ENCODE measurements at regions not wholly inside any gene's neighbourhood (a gene's known extent, or its start where the extent isn't known, plus 50 kb on each side); places are given as distances from the start of the nearest gene placed in this dataset.
"Not testable (repeated sequence)": the region's sequence is repeated elsewhere in the genome, so short reads cannot be mapped to it uniquely, and the experiment has no call there.

DNA sequence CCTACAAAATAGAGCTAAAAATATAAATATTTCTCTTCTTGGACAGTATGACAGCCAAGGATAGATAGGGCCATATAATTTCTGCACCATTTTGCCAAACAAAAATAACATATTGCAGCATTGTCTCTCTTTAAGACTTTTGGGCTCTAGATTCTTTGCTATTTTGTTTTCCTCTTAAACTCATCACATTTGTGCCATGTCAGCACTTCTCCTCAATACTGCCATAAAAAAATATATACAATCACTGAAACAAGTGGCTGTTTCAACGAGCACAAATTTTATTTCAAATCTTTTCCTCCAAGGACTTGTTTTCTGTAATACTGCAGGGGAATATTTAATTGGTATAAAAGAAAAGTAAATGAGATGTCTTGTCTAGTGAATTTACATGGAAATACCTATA lies 1570.0 kb upstream of the NUDT12 start:
- peaks cover 13 to 71% (median 16%) of the 10 kb centered on the region in 6 donors for H3K9me3 Mint-ChIP-seq
- H3K27me3 Mint-ChIP-seq (ENCODE audit: low read depth in 3 of 3), result peaks cover 0 to 3% (median 0%) of the 10 kb centered on the region in 3 donors
- H3K36me3 Mint-ChIP-seq, result no peaks in the 10 kb centered on the region
- H3K4me3 Mint-ChIP-seq, result no peak overlapping the region
- no peak overlapping the region for H3K27ac Mint-ChIP-seq
- no peak for DNase-seq
- H3K4me1 Mint-ChIP-seq, result no peaks in the 10 kb centered on the region

DNA sequence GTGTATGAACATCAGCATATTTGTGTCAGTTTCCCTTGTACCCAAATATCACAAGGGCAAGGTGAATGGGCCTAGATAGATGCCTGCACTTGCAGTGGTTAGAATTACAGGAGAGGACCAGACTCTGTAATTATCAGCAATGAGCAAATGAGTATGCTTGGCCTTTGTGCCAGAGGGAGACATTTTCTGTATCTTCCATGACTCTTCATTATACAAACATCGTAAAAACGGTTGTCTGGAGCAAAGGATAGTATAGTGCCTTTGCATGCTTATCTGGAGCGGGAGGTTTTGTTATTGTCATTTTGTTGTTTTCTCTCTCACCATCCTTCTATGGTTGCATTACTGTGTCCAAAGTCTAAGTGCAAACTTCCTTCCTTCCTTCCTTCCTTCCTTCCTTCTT lies 1568.5 kb upstream of the NUDT12 start:
- Mint-ChIP-seq H3K27me3 (ENCODE audit: low read depth in 3 of 3) (peaks cover 0 to 3% (median 0%) of the 10 kb centered on the region in 3 donors), H3K9me3 (peaks cover 8 to 73% (median 11%) of the 10 kb centered on the region in 6 donors), H3K27ac (no peak overlapping the region), H3K36me3 (no peaks in the 10 kb centered on the region), H3K4me1 (no peaks in the 10 kb centered on the region), H3K4me3 (no peak overlapping the region)
- no peak for DNase-seq

- Mint-ChIP-seq H3K9me3 (peaks cover 3 to 26% (median 12%) of the 10 kb centered on the region in 6 donors), H3K27ac (no peak overlapping the region), H3K4me3 (no peak overlapping the region), H3K4me1 (no peaks in the 10 kb centered on the region), H3K27me3 (ENCODE audit: low read depth in 3 of 3) (no peaks in the 10 kb centered on the region), H3K36me3 (peaks cover 0 to 4% (median 0%) of the 10 kb centered on the region in 3 donors)
- no peak for DNase-seq
These were observed 1539.0 kb upstream of the NUDT12 start for GRCh38 chr5:105101577-105101976.

DNA sequence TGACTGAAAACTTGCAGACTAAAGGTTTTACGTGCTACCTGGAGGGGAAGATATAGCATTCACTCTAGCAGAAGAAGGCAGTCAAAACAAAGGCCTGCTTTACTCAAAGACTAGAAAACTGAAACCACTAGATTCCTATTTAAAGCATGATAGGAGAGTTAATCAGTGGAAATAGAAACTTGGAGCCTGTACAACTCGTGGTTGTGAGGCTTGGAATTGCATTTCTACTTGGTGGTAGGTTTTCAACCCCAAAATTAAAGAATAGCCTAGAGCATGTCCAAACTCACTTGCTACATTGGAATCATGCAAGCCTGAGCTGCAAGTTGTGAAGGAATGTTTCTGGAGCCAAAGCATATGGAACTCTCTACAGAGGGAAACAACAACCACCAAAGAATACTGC lies 1526.4 kb upstream of the NUDT12 start:
- peaks cover 0 to 3% (median 0%) of the 10 kb centered on the region in 3 donors for H3K36me3 Mint-ChIP-seq
- H3K27ac Mint-ChIP-seq, result no peak overlapping the region
- H3K4me3 Mint-ChIP-seq, result no peak overlapping the region
- no peaks in the 10 kb centered on the region for H3K4me1 Mint-ChIP-seq
- H3K9me3 Mint-ChIP-seq, result peaks cover 8 to 42% (median 21%) of the 10 kb centered on the region in 6 donors
- DNase-seq, result no peak
- H3K27me3 Mint-ChIP-seq (ENCODE audit: low read depth in 3 of 3), result peaks cover 0 to 6% (median 4%) of the 10 kb centered on the region in 3 donors

- H3K4me3 Mint-ChIP-seq, result no peak overlapping the region
- no peak for DNase-seq
- H3K27ac Mint-ChIP-seq, result no peak overlapping the region
- H3K9me3 Mint-ChIP-seq, result peaks cover 3 to 35% (median 18%) of the 10 kb centered on the region in 6 donors
- peaks cover 0 to 3% (median 0%) of the 10 kb centered on the region in 3 donors for H3K36me3 Mint-ChIP-seq
- H3K27me3 Mint-ChIP-seq (ENCODE audit: low read depth in 3 of 3), result peaks cover 0 to 4% (median 4%) of the 10 kb centered on the region in 3 donors
- no peaks in the 10 kb centered on the region for H3K4me1 Mint-ChIP-seq
These were observed 1525.5 kb upstream of the NUDT12 start for GRCh38 chr5:105088102-105088501.

- peaks cover 0 to 9% (median 0%) of the 10 kb centered on the region in 3 donors for H3K27me3 Mint-ChIP-seq (ENCODE audit: low read depth in 3 of 3)
- no peak for DNase-seq
- H3K4me1 Mint-ChIP-seq, result no peaks in the 10 kb centered on the region
- no peaks in the 10 kb centered on the region for H3K36me3 Mint-ChIP-seq
- no peak overlapping the region for H3K4me3 Mint-ChIP-seq
- no peak overlapping the region for H3K27ac Mint-ChIP-seq
- H3K9me3 Mint-ChIP-seq, result peaks cover 9 to 36% (median 17%) of the 10 kb centered on the region in 6 donors
These were observed 1495.3 kb upstream of the NUDT12 start for GRCh38 chr5:105057893-105058292.

- DNase-seq, result no peak
- Mint-ChIP-seq H3K36me3 (no peaks in the 10 kb centered on the region), H3K9me3 (peaks cover 15 to 42% (median 21%) of the 10 kb centered on the region in 6 donors), H3K27ac (no peak overlapping the region), H3K27me3 (ENCODE audit: low read depth in 3 of 3) (peaks cover 0 to 9% (median 0%) of the 10 kb centered on the region in 3 donors), H3K4me1 (no peaks in the 10 kb centered on the region), H3K4me3 (no peak overlapping the region)
These were observed 1494.4 kb upstream of the NUDT12 start for GRCh38 chr5:105057001-105057436.

DNA sequence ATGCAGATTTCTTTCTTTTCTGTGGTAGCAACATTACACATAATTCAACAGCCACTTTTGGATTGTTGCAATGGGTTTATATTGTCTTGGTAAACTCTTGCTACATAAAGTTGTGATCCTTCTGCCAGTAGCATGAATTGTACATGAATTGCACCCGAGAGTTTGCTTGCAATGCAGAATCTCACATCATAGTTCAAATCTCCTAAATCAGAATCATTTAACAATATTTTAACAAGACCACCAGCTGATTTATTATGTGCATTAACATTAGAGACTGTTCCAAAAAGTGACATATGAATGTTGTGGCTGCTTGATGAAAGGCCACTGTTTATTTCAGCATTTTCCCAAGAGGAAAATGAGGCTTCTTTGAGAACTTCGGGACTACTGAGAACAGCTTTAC lies 1491.8 kb upstream of the NUDT12 start:
- no peaks in the 10 kb centered on the region for H3K36me3 Mint-ChIP-seq
- no peak for DNase-seq
- H3K27me3 Mint-ChIP-seq (ENCODE audit: low read depth in 3 of 3), result peaks cover 0 to 8% (median 0%) of the 10 kb centered on the region in 3 donors
- H3K4me3 Mint-ChIP-seq, result no peak overlapping the region
- no peak overlapping the region for H3K27ac Mint-ChIP-seq
- no peaks in the 10 kb centered on the region for H3K4me1 Mint-ChIP-seq
- peaks cover 17 to 54% (median 33%) of the 10 kb centered on the region in 6 donors for H3K9me3 Mint-ChIP-seq

DNA sequence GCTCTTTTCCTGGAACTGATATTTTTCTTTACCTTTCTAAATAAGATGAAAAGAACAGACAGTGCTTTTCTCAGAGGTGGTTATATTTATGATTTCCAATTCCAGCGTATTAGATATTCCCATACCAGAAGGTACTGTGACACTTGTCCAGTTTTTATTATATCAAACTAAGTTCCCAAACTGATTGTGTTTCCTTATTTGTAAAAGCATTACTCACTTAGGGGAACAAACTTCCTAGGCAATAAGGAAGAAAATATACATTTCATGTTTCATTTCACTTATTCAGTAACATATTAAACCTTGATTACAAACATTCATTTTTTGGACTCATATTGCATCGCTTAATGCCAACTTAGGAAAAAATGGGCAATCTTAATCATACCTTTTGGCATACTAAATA lies 1480.0 kb upstream of the NUDT12 start:
- H3K4me1 Mint-ChIP-seq, result no peaks in the 10 kb centered on the region
- no peaks in the 10 kb centered on the region for H3K27me3 Mint-ChIP-seq (ENCODE audit: low read depth in 3 of 3)
- H3K27ac Mint-ChIP-seq, result no peak overlapping the region
- no peak overlapping the region for H3K4me3 Mint-ChIP-seq
- no peaks in the 10 kb centered on the region for H3K36me3 Mint-ChIP-seq
- peaks cover 11 to 25% (median 16%) of the 10 kb centered on the region in 6 donors for H3K9me3 Mint-ChIP-seq
- DNase-seq, result no peak

DNA sequence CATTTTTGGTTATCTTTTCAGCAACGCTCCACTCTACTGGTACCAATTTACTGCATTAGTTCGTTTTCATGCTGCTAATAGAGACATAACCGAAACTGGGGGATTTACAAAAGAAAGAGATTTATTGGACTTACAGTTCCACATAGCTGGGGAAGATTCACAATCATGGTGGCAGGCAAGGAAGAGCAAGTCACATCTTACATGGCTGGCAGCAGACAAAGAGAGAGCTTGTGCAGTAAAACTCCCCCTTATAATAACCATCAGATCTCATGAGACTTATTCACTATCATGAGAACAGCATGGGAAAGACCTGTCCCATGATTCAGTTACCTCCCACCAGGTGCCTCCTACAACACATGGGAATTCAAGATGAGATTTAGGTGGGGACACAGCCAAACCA lies 1474.2 kb upstream of the NUDT12 start:
- not testable (repeated sequence) for H3K27ac Mint-ChIP-seq; H3K36me3 Mint-ChIP-seq; H3K4me1 Mint-ChIP-seq; DNase-seq; H3K4me3 Mint-ChIP-seq; H3K27me3 Mint-ChIP-seq (ENCODE audit: low read depth in 3 of 3)
- H3K9me3 Mint-ChIP-seq, result peaks cover 14 to 50% (median 25%) of the 10 kb centered on the region in 6 donors

DNA sequence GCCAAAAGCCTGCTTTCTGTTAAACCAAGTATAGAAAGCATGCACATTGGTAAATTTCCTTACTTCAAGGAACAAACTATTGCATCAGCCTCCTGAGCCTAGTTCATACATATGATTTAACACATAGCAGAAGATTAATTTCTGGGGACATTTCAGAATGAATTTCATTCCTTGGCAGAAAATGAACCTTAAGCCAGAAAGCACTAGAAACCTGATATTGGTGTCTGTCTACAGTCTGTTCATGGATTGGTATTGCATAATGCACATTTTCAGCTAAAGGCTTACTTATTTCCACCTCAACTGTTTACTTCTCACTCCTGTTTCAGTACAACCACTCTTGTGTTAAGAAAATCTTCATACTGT lies 1471.8 kb upstream of the NUDT12 start:
- Mint-ChIP-seq H3K27ac (no peak overlapping the region), H3K36me3 (no peaks in the 10 kb centered on the region), H3K4me1 (no peaks in the 10 kb centered on the region), H3K9me3 (peaks cover 11 to 42% (median 24%) of the 10 kb centered on the region in 6 donors), H3K4me3 (no peak overlapping the region), H3K27me3 (ENCODE audit: low read depth in 3 of 3) (peaks cover 0 to 3% (median 2%) of the 10 kb centered on the region in 3 donors)
- DNase-seq, result no peak

DNA sequence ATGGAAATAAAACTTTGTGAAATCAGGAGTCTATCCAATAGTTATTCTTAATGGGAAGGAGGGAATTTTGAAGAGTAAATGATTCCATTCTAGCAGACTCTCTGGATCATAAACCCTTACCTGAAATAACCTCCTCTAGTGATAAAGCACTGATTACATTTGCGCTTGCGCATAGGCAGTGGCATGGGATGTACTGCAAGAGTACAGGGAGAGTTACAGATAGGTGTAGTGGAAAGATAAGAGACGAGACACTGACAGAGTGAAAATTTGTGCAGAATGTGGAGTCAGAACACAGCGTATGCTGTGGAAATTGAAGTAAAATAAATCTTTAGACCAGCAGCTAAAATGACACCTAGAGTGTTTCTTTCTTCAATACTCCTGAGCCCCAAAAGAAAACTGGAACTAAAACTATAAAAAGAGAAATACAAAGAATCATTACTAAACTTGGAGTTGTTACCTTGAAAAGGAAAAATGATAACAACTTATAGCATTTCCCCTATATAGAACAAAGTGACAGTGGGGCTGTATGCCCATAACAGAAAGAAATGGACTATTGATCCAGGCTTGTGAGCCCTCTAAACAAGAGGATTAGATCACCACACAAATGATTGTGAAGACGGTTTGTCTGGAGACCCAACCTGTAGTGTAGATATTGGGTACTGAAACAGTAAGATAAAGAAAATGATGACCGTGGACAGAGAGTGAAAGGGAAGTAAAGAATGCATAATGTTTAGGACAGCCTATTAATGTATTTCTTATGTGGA lies 1471.2 kb upstream of the NUDT12 start:
- H3K36me3 Mint-ChIP-seq, result no peaks in the 10 kb centered on the region
- no peaks in the 10 kb centered on the region for H3K4me1 Mint-ChIP-seq
- peaks cover 8 to 38% (median 22%) of the 10 kb centered on the region in 6 donors for H3K9me3 Mint-ChIP-seq
- H3K27ac Mint-ChIP-seq, result no peak overlapping the region
- H3K27me3 Mint-ChIP-seq (ENCODE audit: low read depth in 3 of 3), result peaks cover 0 to 4% (median 2%) of the 10 kb centered on the region in 3 donors
- no peak for DNase-seq
- no peak overlapping the region for H3K4me3 Mint-ChIP-seq

DNA sequence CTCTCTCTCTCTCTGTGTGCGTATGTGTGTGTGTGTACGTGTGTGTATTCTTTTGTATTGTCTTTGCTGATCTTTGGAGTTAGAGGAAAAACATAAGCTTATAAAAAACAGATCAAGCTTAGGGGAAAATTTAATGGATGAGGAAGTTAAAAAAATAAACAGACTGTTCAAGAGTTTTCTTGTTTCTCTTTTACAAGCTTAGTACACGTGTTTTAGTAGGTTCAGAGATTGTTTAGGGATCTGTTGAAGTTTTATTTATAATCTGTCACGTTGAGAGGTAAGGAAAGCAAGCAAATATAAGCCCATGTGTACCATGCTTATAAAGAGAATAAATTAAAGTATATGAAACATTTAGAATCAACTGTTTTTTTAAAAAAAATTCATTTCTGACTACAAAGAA lies 1470.3 kb upstream of the NUDT12 start:
- H3K27ac Mint-ChIP-seq, result no peak overlapping the region

DNA sequence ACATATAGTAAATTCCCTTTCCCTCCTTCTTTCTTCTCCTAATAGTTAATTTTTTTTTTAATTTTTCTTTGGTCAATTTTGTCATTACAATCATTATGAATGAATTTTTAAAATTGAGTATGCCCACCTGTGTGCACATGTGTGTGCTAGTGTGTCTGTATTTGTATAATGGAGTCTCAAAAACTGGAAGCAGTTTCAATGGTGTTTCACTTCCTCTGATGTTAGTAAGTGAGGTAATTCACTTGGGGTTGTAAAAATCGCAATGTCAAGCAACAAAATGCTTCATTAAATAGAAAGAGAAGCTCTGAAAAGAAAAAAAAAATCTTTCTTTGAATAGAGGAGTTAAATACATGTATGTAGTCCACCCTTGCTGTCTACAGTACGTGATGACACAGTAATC lies 1467.6 kb upstream of the NUDT12 start:
- Mint-ChIP-seq H3K4me1 (no peaks in the 10 kb centered on the region), H3K4me3 (no peak overlapping the region), H3K27ac (no peak overlapping the region), H3K36me3 (no peaks in the 10 kb centered on the region), H3K27me3 (ENCODE audit: low read depth in 3 of 3) (peaks cover 0 to 2% (median 0%) of the 10 kb centered on the region in 3 donors), H3K9me3 (peaks cover 2 to 27% (median 10%) of the 10 kb centered on the region in 6 donors)
- DNase-seq, result no peak

More for the DNA sequence above, 1470.3 kb upstream of the NUDT12 start:
- Mint-ChIP-seq H3K27me3 (ENCODE audit: low read depth in 3 of 3) (peaks cover 0 to 4% (median 2%) of the 10 kb centered on the region in 3 donors), H3K9me3 (peaks cover 7 to 32% (median 18%) of the 10 kb centered on the region in 6 donors), H3K4me1 (no peaks in the 10 kb centered on the region), H3K4me3 (no peak overlapping the region), H3K36me3 (no peaks in the 10 kb centered on the region)
- no peak for DNase-seq
